HG03558 (cell line): ENCODE measurements at regions not wholly inside any gene's neighbourhood (a gene's known extent, or its start where the extent isn't known, plus 50 kb on each side); places are given as distances from the start of the nearest gene placed in this dataset.

Source experiments
- ATAC-seq: cut with Tn5 transposase; IDR thresholded peaks from one replicate; pipeline ENCODE4 v1.9.1; 2021; ENCODE audit warnings: moderate number of reproducible peaks; ENCODE audit not compliant: unreplicated experiment; ENCODE audit errors: extremely low read depth

- no peak for ATAC-seq
Measured at GRCh38 chr1:55974714-55975441, 604.5 kb downstream of the PLPP3 start.

DNA sequence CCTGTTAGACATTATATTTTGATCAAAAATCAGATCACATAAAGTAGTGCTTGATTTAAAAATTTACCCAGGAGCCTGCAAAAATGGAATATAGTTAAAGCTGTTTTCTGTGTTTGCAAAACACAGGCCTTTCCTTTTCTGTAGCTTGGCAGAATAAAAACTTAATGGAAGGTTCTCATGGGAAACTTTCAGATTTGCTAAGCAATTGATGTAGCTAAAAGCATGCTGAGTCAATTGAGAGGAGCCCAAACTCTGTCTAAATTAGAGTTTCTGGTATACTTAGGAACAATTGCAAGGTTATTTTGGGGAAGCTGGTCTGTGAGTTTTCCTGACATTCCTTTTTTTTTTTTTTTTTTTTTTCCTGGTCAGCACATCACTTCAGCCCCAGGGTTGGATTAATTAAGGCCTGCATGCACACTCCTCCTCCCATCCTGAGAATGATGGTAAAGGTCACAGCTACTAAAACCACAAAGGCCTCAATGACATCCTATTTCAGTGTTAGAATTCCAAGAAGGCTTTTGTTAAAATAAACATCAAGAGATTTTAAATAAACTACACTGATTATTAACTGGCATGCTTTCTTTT lies 608.7 kb downstream of the PLPP3 start:
- no peak for ATAC-seq

DNA sequence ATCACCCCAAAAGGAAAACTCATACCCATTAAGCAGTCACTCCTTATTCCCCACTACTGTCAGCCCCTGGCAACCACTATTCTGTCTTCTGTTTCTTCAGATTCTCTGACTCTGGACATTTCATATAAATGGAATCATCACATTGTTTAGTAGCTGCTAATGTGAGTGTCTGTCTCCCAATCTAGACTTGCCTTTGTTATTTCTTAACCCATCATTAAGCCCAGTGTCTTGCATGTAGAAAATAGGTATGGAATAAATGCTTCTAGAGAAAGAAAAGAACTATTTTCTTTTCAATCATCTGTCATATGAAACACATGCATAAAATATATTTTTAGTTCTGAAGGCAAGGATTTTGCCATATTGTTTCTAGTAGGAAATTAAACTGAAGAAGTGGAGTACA lies 610.0 kb downstream of the PLPP3 start:
- no peak for ATAC-seq

DNA sequence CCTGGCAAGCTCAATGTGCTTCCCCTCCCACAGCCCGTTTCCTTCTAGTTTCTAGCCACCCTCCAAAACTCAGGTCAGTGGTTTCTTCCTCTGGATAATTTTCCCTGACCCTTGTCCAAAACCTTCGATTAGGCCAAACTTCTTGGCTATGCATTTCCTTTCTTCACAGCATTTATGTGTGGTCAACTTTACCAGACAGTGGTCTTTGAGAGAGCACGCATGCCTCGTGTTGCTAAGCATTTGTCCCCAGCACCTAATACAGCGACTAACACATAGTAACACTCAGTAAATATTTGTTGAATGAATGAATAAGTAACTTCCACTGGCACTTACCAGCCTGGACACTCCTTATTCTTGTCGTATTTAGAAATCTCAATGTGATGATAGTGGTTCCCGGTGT lies 610.7 kb downstream of the PLPP3 start:
- ATAC-seq: no peak

GRCh38 chr1:55965981-55966461 lies 613.3 kb downstream of the PLPP3 start:
- no peak for ATAC-seq

GRCh38 chr1:55962472-55962871 lies 616.9 kb downstream of the PLPP3 start:
- ATAC-seq: no peak

GRCh38 chr1:55959136-55959548 lies 620.2 kb downstream of the PLPP3 start:
- ATAC-seq: no peak

GRCh38 chr1:55958498-55958897 lies 620.9 kb downstream of the PLPP3 start:
- no peak for ATAC-seq

DNA sequence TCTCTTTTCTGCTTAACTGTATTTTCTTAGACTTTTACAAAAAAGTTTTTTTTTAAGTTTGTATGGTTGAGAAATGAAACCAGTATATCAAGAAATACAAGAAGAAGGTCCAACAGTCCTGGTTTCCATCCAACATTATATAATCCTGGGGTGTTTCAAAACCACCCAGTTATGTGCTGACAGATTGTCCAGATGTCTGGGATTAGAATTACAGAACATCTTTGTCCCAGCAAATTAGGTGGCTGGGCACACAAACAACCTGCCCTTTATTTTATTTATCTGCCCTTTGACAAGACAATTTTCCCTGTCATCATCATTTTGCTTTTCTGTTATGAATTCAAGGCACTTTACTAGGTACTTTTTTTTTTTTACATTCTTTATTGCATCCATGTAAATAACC lies 622.1 kb downstream of the PLPP3 start:
- no peak for ATAC-seq

DNA sequence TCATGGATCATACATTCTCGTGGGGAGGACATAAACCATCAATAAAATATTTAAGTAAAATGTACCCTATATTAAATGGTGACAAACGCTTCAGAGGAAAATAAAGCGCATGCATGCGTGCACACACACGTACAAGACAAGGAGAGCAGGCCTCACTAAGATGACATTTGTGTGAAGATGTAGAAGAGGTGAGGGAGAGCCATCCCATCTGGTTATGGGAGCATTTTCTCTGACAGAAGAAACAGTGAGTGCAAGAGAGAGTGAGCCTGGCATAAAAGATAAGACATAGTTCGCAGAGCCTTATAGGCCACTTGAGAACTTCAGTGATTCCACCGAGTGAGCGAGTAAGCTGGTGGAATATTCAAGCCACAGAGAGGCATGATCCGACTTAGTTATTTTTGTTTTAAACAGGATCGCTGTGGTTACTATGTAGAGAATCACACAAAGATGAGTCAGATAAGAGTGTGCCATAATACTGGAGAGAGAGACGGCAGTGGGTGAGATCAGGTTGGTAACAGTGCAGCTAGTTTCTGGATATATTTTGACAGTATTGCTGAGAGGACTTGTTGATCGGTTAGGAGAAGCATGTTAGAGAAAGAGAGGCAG lies 624.2 kb downstream of the PLPP3 start:
- ATAC-seq: no peak

GRCh38 chr1:55951291-55951690 lies 628.1 kb downstream of the PLPP3 start:
- no peak for ATAC-seq

DNA sequence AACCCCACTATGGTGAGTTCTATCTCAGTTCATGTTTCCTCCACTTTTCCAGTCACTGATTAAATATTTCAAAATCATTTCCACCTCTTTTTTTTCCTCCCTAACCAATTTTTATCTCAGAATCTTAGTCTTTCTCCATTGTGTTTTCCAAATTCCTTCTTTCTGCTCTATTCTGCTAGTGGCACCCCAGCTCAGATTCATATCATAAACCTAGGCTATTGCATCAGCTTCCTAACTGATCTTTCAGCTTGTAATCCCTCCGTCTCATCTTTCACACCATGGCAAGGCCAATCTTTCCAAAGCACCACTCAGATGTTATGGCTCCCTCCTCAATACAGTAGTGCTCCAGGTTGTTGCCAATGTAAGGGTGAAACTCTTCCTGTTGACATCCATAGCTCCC lies 631.9 kb downstream of the PLPP3 start:
- ATAC-seq: no peak

DNA sequence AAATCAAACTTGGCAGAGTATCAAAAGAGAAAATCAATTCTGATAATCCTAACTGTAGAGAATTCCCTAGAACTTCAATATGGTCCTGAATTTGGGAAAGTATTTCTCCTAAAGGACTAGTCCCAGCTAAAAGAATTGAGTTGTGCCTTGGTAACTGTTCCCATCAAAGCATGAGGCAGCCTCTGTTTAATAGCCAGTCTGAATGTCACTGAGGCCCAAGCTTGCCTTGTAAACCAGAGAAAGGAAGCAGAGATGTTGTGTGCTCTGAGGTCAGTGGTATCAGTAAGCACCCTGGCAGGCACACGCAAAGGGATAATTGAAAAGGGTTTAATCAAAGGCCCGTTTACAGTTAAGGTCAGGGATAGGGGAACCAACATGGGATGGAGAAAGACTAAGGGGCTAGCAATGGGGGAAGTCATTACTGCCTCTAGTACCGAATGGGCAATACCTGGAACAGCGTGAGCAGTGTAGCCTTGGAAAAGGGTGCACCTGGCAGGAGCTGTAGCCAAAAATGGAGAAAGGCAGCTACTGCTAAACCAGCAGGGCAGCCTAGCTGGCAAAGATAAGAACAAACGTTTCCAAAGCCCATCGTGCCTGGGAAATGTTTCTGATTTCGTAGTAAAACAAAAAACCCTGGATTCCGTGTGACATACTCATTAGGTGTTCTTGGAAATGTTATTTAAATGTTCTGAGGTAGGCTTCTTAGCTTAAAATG lies 635.5 kb downstream of the PLPP3 start:
- no peak for ATAC-seq

DNA sequence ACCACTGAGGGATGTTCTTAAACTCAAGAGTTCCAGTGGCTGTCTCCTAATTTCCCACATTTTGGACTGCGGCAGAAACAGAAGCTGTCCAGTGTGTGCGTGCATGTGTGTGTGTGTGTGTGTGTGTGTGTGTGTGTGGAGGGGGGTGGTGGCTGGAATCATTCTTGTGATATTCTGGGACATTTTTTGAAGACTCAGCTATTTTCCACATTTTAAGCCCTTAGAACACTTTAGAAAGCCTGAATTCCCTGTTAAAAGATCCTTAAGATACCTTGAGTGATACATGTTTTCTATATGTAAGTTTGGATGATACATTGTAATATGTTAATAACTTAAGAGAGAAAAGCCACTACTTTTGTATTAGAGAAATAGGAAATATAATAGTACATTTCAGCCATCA lies 636.4 kb downstream of the PLPP3 start:
- ATAC-seq: no peak

- no peak for ATAC-seq
Measured at GRCh38 chr1:55939866-55940265, 639.5 kb downstream of the PLPP3 start.

DNA sequence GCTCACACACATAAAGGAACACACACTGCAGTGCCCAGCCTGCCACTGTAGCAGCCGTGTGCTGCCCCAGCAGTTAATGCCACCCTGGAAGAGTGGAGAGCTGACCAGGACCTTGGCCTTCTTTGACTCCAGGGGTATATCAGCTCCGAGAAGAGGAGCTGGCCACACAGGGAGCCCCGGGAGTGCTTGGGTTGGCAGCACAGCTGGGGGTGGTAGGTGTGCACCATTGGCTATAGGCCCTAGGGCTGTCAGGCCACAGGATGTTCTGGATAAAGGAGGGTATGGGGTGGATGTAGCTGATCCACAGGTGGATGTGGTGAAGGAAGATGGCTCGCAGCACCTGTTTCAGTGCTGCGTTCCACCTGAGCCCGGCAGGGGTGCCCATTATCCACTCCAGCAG lies 640.5 kb downstream of the PLPP3 start:
- ATAC-seq: no peak

GRCh38 chr1:55938376-55938850 lies 641.0 kb downstream of the PLPP3 start:
- ATAC-seq: no peak

GRCh38 chr1:55937840-55938375 lies 641.5 kb downstream of the PLPP3 start:
- no peak for ATAC-seq

DNA sequence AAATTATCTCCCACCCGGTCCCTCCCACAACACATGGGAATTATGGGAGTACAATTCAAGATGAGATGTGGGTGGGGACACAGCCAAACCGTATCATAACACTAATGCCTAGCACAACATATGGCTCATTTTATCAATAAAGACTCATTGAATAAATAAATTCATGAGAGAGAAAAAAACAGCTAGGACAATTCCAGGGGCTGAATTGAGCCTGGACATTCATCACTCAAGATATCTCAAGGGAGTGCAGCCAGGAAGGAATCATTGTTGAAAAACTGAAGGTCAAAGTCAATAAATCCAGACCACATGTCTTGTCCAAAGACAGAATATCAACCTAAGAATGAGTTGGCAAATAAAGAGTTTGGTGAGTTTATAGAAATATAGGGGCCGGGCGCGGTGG lies 644.1 kb downstream of the PLPP3 start:
- no peak for ATAC-seq

- no peak for ATAC-seq
Measured at GRCh38 chr1:55932402-55932801, 647.0 kb downstream of the PLPP3 start.
